HG03196 (cell line): ENCODE measurements at regions not wholly inside any gene's neighbourhood (a gene's known extent, or its start where the extent isn't known, plus 50 kb on each side); places are given as distances from the start of the nearest gene placed in this dataset.

Experiments
- ATAC-seq: cut with Tn5 transposase; IDR thresholded peaks from one replicate; pipeline ENCODE4 v1.9.1; 2021; ENCODE audit not compliant: unreplicated experiment

- no peak for ATAC-seq
Observed at GRCh38 chr13:38518328-38518727, 168.5 kb upstream of the FREM2 start.

- no peak for ATAC-seq
Observed at GRCh38 chr13:38519229-38519911, 167.5 kb upstream of the FREM2 start.

- ATAC-seq = no peak
Observed at GRCh38 chr13:38520041-38520440, 166.8 kb upstream of the FREM2 start.

- no peak for ATAC-seq
Observed at GRCh38 chr13:38527140-38527539, 159.7 kb upstream of the FREM2 start.

- no peak for ATAC-seq
Observed at GRCh38 chr13:38528986-38529385, 157.9 kb upstream of the FREM2 start.

- ATAC-seq = no peak
Observed at GRCh38 chr13:38530492-38530891, 156.4 kb upstream of the FREM2 start.

- no peak for ATAC-seq
Observed at GRCh38 chr13:38535261-38535660, 151.6 kb upstream of the FREM2 start.

- ATAC-seq = no peak
Observed at GRCh38 chr13:38537051-38537450, 149.8 kb upstream of the FREM2 start.

GRCh38 chr13:38538422-38538821, 148.5 kb upstream of the FREM2 start:
- no peak for ATAC-seq

GRCh38 chr13:38539632-38540031, 147.2 kb upstream of the FREM2 start:
- ATAC-seq = no peak

GRCh38 chr13:38542601-38543000, 144.3 kb upstream of the FREM2 start:
- ATAC-seq = no peak

GRCh38 chr13:38543561-38543960, 143.3 kb upstream of the FREM2 start:
- ATAC-seq = no peak

- ATAC-seq = no peak
Observed at GRCh38 chr13:38563739-38564138, 123.1 kb upstream of the FREM2 start.

GRCh38 chr13:38564256-38565150, 122.4 kb upstream of the FREM2 start:
- no peak for ATAC-seq

- ATAC-seq = no peak
Observed at GRCh38 chr13:38566023-38566422, 120.9 kb upstream of the FREM2 start.

- ATAC-seq = no peak
Observed at GRCh38 chr13:38566519-38566918, 120.4 kb upstream of the FREM2 start.

GRCh38 chr13:38570706-38571105, 116.2 kb upstream of the FREM2 start:
- no peak for ATAC-seq

- ATAC-seq = no peak
Observed at GRCh38 chr13:38575427-38575826, 111.5 kb upstream of the FREM2 start.

- ATAC-seq = no peak
Observed at GRCh38 chr13:38577048-38577447, 109.8 kb upstream of the FREM2 start.

- no peak for ATAC-seq
Observed at GRCh38 chr13:38582133-38582532, 104.7 kb upstream of the FREM2 start.

- ATAC-seq = no peak
Observed at GRCh38 chr13:38590230-38590629, 96.6 kb upstream of the FREM2 start.

GRCh38 chr13:38590796-38591507, 95.9 kb upstream of the FREM2 start:
- no peak for ATAC-seq
